ENCODE measurements at regions not wholly inside any gene's neighbourhood (a gene's known extent, or its start where the extent isn't known, plus 50 kb on each side); places are given as distances from the start of the nearest gene placed in this dataset.

DNA sequence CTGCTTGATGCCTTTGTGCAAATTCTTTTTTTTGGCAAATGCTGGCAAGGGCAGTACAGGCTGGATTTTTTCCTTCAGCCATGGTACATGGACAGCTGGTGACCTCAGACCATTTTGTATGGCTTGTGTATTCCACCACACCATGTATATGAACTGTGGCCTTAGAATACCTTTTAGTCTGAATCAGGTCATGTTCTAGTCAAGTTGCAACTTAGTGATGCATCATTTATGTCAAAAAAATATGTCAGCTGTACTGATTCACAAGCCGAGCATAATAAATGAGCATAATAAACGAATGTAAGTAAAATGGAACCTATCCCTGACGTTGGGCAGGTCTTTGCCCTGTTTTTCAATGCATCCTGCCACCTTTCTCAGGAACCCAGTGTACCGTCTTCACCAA is 219.7 kb upstream of the RUNX1 start:
- DNase-seq (ENCODE audit: low read depth in 2 of 2): no peak

DNA sequence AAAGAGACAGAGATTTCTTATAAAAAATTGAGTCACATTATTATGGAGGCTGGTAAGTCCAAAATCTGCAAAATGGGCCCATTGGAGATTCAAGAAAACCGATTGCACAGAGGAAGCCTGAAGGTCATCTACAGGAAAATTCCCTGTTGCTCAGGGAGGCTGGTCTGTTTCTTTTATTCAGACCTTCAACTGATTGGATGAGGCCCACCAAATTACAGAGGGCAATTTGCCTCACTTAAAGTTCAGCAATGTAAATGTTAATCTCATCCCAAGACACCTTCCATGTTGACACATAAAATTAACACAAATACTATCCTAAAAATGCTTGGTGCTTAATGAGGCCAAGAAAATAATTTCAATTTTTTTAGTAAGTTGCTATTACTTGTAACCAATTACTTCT is 219.2 kb upstream of the RUNX1 start:
- DNase-seq (ENCODE audit: low read depth in 2 of 2): no peak

DNA sequence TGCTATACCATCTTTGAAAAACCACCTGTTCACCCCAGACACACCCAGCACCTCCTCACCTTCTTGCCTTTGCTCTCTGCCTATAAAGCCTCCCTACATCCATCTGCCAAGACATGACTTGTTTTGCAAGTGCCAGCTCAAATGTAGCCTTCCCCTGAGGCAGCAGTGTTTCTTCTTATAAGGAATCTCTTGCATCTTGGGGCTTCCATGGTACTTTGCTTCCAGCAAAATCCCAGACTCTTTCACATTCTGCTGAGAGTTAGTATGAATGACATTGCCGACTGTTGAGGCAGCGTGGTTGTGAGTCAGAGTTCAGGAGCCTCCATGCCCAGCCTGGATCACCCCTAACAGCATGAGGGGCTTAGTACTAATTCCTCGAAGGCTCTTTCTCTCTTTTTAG is 217.4 kb upstream of the RUNX1 start:
- no peak for DNase-seq (ENCODE audit: low read depth in 2 of 2)

DNA sequence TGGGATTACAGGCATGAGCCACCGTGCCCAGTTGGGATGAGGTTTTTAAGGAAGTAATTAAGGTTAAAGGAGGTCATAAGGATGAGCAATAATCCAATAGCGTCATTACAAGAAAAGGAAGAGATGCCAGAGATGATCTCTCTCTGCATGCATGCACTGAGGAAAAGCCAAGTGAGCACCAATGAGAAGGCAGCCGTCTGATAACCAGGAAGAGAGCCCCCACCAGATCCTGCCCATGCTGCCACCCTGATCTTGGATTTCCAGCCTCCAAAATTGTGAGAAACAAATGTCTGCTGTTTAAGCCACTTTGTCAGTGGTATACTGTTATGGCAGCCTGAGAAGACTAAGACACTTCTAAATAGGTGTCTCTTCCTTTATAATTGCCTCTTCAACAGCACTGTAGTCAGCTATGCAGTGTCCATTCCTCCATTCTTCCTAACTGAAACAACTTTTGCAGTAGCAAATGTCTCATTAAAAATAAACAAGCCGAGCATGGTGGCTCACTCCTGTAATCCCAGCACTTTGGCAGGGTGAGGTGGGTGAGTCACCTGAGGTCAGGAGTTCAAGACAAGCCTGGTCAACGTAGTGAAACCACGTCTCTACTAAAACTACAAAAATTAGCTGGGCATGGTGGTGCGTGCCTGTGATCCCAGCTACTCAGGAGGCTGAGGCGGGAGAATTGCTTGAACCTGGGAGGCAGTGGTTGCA is 216.2 kb upstream of the RUNX1 start:
- no peak for DNase-seq (ENCODE audit: low read depth in 2 of 2)

DNA sequence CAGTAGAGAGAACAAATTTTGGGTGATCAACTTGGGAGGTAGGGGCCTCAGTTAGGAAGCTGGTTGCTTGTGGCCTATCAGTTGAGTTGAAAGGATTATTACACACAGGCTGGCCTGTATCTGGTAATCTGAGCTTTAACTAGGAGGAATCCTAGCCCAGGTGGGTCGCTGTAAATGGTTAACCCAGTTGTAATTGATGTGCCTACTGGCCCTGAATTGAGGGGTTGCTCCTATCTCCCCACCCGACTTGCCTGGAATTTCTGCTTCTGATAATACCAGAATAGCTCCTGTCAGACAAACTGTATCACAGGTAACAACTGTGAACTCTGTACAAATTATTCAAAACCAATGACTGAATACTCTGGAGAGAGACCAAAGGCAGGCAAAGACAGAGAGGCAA is 210.4 kb upstream of the RUNX1 start:
- no peak for DNase-seq (ENCODE audit: low read depth in 2 of 2)

DNA sequence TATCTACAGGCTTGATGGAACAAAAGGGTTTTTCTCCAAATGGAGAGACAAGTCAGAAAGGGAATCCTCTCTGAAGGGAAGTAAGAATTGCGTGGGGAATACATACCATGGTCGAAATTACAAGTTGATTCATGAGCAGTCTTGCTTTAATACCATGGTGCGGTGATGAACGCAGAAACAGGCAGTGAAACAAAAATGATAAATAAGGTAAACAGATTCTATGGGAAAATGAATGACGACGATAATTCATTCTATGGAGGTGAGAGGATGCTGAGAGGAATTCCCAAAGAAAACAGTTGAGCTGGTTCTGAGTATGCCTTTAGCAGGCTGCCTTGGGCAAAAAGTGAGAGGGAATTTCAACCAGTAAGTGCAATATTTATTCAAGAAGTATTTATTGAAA is 209.4 kb upstream of the RUNX1 start:
- no peak for DNase-seq (ENCODE audit: low read depth in 2 of 2)

- no peak for DNase-seq (ENCODE audit: low read depth in 2 of 2)
These were observed 208.3 kb upstream of the RUNX1 start for GRCh38 chr21:35257413-35257812.

GRCh38 chr21:35256468-35256988 is 207.4 kb upstream of the RUNX1 start:
- no peak for DNase-seq (ENCODE audit: low read depth in 2 of 2)

DNA sequence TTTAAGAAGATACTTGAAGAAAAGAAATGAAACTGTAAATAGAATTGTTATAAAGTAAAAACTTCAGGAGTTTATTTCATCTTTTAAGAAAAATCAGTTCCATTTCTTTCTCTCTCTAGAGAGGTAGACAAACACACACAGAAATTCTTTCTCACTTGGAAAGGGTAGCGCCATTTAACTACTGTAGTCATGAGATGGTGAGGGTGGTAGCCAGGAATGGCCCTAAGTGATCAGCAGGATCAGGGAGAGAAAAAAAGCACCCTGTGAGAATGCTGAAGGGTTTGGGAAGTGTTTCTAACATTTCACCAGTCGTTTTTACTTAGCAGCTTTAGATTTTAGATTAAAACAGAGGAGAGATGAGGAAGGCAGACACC is 205.7 kb upstream of the RUNX1 start:
- no peak for DNase-seq (ENCODE audit: low read depth in 2 of 2)

GRCh38 chr21:35254006-35254764 is 205.1 kb upstream of the RUNX1 start:
- no peak for DNase-seq (ENCODE audit: low read depth in 2 of 2)

DNA sequence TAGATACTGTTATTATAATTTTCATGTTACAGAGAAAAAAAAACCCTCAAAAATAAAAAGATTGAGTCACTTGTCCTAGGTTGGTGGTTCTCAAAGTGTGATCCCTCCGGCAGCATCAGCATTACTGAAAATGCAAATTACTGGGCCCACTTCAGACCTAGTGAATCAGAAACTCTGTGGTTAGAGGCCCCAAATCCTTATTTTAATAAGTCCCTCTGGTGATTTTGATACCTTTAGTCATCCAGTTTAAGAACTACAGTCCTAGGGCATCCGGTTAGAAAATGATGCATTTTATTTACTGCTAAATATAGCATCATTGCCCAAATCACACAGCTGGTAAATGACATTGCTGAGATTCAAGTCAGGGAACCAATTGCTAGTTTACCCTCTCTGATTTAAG is 203.7 kb upstream of the RUNX1 start:
- peak in 1 of 2 donors; percentile 28 for DNase-seq (ENCODE audit: low read depth in 2 of 2)

DNA sequence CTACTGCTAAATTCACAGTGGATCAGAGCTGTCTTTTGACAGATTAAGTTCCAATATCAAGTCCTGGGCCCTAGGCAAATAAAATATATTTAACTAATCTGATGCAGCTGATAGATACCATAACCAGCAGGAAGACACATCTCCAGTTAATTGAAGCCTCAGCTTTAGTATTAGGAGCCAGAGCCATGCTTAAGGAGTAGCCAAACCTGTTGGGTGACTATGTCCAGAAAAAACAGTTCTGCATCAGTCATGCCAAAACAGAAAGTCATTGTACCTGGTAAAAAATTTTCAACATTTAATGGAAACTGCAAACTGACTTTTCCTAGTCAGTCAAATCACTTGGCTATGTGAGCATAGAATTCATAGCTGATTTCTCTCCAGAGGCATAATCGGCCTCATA is 200.5 kb upstream of the RUNX1 start:
- DNase-seq (ENCODE audit: low read depth in 2 of 2): no peak

GRCh38 chr21:35245879-35246278 is 196.8 kb upstream of the RUNX1 start:
- DNase-seq (ENCODE audit: low read depth in 2 of 2): no peak

- DNase-seq (ENCODE audit: low read depth in 2 of 2): no peak
These were observed 195.4 kb upstream of the RUNX1 start for GRCh38 chr21:35244514-35244913.

- no peak for DNase-seq (ENCODE audit: low read depth in 2 of 2)
These were observed 194.1 kb upstream of the RUNX1 start for GRCh38 chr21:35243171-35243570.

DNA sequence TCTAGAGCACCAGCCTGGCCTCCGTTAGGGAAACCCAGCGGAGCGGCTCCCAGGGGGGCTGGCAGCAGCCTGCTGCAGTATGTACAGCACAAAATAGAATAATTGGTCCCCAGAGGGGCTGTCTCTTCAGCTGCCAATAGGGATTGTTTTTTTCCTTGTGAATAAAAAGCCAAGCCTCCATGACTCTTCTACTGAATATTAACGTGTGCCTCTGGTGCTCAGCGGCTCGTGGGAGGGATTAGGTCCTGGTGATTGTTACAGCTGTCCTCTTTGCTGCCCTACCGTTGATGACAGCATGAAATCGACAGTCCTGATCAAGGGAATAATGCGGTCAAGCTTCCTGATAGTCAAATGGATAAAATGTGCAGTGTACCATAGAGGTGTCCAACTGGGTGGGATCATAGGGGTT is 190.7 kb upstream of the RUNX1 start:
- DNase-seq (ENCODE audit: low read depth in 2 of 2): no peak

DNA sequence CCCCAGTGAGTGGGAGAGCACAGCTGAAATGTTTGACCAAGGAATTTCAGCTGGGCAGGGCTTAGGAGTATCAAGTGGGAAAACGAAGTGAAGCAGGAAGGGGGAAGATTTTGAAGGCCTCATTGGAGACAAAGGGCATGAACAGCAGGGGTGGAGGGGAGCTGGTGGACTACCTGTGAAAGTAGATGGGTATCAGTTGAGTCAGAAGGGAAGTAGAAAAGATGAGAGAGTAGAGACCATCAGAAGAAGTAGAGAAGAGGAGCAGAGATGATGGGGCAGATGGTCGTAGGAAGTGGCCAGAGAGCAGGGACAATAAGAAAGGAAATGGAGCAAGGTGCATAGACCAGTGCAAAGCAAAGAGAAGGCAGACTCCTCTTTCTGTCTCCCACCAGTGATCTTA is 189.0 kb upstream of the RUNX1 start:
- DNase-seq (ENCODE audit: low read depth in 2 of 2): no peak

DNA sequence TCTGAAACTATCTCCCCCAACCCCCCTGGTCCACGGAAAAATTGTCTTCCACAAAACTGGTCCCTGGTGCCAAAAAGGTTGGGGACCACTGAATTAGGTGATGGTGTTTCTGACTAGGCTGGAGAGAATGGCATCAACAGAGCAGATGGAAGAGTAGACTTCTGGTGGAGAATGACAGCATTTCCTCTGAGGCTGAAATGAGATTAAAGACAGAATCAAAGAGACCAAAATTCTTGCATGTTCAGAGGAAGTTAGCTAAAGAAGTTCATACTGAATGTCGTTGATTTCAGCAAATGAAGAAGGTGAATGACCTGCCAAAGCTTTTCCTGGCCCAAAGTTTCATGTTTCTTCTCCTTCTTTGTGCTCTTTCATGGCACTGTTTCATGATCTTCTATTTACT is 188.2 kb upstream of the RUNX1 start:
- no peak for DNase-seq (ENCODE audit: low read depth in 2 of 2)

DNA sequence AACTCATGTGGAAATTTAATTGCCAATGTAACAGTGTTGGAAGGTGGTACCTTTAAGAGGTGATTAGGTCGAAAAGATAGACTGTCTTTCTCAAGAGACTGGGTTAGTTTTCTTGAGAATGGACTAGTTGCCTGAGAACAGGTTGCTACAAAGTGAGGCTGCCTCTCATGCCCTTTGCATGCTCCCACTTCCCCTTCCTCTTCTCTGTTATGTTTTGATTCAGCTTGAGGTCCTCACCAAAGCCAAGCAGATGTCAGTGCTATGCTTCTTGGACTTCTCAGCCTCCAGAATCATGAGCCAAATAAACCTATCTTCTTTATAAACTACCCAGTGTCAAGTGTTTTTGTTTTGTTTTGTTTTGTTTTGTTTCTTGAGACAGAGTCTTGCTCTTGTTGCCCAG is 187.0 kb upstream of the RUNX1 start:
- DNase-seq (ENCODE audit: low read depth in 2 of 2): no peak

- DNase-seq (ENCODE audit: low read depth in 2 of 2): no peak
These were observed 185.6 kb upstream of the RUNX1 start for GRCh38 chr21:35234725-35235124.

DNA sequence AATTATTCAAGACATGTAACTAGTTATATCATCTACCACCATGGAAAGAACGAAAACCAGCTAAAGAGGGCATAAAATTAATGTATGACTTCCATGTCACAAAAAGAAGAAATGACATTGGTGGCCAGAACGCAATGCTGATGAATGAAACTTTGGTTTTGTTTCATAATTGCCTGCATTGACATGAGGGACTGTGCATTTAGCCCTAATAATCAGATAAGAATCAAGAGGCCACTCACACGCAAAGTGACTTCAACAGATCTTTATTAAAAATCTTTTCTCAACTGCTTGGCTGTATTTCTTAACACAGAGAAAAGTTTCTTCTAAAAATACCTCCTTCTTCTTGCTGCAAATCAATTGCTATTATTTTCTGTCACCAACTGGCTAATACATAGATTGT is 184.7 kb upstream of the RUNX1 start:
- DNase-seq (ENCODE audit: low read depth in 2 of 2): no peak

- no peak for DNase-seq (ENCODE audit: low read depth in 2 of 2)
These were observed 183.6 kb upstream of the RUNX1 start for GRCh38 chr21:35232545-35233176.

DNA sequence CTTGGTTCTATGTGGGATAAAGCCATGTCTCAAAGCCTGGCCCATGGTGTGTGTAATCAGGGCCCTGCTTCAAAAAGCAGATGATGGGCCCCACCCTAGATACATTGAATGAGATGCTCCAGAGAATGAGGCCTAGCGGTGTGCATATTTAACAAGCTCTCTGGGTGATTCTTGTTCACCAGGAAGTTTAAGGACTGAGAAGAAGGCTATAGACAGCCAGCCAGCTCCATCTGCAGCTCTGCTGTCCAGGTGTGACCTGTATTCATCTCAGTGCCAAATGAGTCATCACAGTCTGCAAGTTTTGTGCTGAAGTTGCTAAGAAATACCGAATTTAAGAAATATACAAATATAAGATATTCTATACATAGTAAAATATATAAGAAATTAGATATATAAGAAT is 182.0 kb upstream of the RUNX1 start:
- DNase-seq (ENCODE audit: low read depth in 2 of 2): no peak

Data from activated CD4-positive, alpha-beta T cell treated with anti-CD3 and anti-CD28 coated beads for 24 hours (primary cell).